H9 (cell line): ENCODE measurements at regions not wholly inside any gene's neighbourhood (a gene's known extent, or its start where the extent isn't known, plus 50 kb on each side); places are given as distances from the start of the nearest gene placed in this dataset.

Experiments
- DNase-seq: peaks from one replicate; pipeline ENCODE4 v3.0.0-alpha.2; 2017
- H2AFZ ChIP-seq: one replicate; pipeline ENCODE4 v1.6.1; 2013; ENCODE audit warnings: mild to moderate bottlenecking, low read length, control low read depth, moderate library complexity
- H2AK5ac ChIP-seq: 2 replicates; pipeline ENCODE4 v1.6.1; 2013; ENCODE audit warnings: low read length, control low read depth, mixed read lengths; ENCODE audit not compliant: insufficient read length
- H2BK120ac ChIP-seq: one replicate; pipeline ENCODE4 v1.6.1; 2013; ENCODE audit warnings: low read depth, mild to moderate bottlenecking, low read length, control low read depth, inconsistent platforms; ENCODE audit not compliant: poor library complexity, severe bottlenecking
- H2BK12ac ChIP-seq: 2 replicates; pipeline ENCODE4 v1.6.1; 2013; ENCODE audit warnings: low read length, control low read depth, mixed read lengths, low read depth; ENCODE audit not compliant: insufficient read length
- H2BK15ac ChIP-seq: 2 replicates; pipeline ENCODE4 v1.6.1; 2013; ENCODE audit warnings: low read depth, low read length, control low read depth
- H2BK20ac ChIP-seq: one replicate; pipeline ENCODE4 v1.6.1; 2013; ENCODE audit warnings: low read depth, mild to moderate bottlenecking, low read length, control low read depth, inconsistent platforms; ENCODE audit not compliant: poor library complexity, severe bottlenecking
- H2BK5ac ChIP-seq: 2 replicates; pipeline ENCODE4 v1.6.1; 2013; ENCODE audit warnings: low read length, control low read depth, mixed read lengths; ENCODE audit not compliant: insufficient read length
- H3K14ac ChIP-seq: 2 replicates; pipeline ENCODE4 v1.6.1; 2013; ENCODE audit warnings: low read length, control low read depth; ENCODE audit not compliant: insufficient read depth
- H3K18ac ChIP-seq: 2 replicates; pipeline ENCODE4 v1.6.1; 2013; ENCODE audit warnings: low read depth, mild to moderate bottlenecking, mixed read lengths, low read length, control low read depth; ENCODE audit not compliant: insufficient read length
- H3K23ac ChIP-seq: 2 replicates; pipeline ENCODE4 v1.6.1; 2013; ENCODE audit warnings: low read length, control low read depth, mixed read lengths, low read depth; ENCODE audit not compliant: insufficient read length
- H3K23me2 ChIP-seq: 2 replicates; pipeline ENCODE4 v1.6.1; 2013; ENCODE audit warnings: low read depth, mild to moderate bottlenecking, mixed read lengths, low read length, control low read depth; ENCODE audit not compliant: insufficient read length, poor library complexity, severe bottlenecking
- H3K27ac ChIP-seq: 2 replicates; pipeline ENCODE4 v1.5.1; 2013; ENCODE audit warnings: low read length, control low read depth, mixed read lengths, low read depth; ENCODE audit not compliant: insufficient read length
- H3K27me3 ChIP-seq: 2 replicates; pipeline ENCODE4 v1.6.1; 2013; ENCODE audit warnings: low read length, control low read depth, inconsistent platforms; ENCODE audit not compliant: insufficient read depth
- H3K4ac ChIP-seq: 2 replicates; pipeline ENCODE4 v1.6.1; 2013; ENCODE audit warnings: low read depth, mild to moderate bottlenecking, control low read depth, inconsistent platforms, low read length, moderate library complexity
- H3K4me1 ChIP-seq: 2 replicates; pipeline ENCODE4 v1.6.1; 2013; ENCODE audit warnings: low read length, control low read depth, inconsistent platforms; ENCODE audit not compliant: insufficient read depth
- H3K4me2 ChIP-seq: 2 replicates; pipeline ENCODE4 v1.6.1; 2013; ENCODE audit warnings: low read length, control low read depth, mixed read lengths; ENCODE audit not compliant: insufficient read length, insufficient read depth
- H3K56ac ChIP-seq: 2 replicates; pipeline ENCODE4 v1.6.1; 2013; ENCODE audit warnings: low read depth, mild to moderate bottlenecking, mixed read lengths, low read length, control low read depth; ENCODE audit not compliant: insufficient read length
- H3K79me1 ChIP-seq: 2 replicates; pipeline ENCODE4 v1.6.1; 2013; ENCODE audit warnings: low read depth, mild to moderate bottlenecking, moderate library complexity, low read length, control low read depth, inconsistent platforms; ENCODE audit not compliant: insufficient read depth, poor library complexity, severe bottlenecking
- H3K79me2 ChIP-seq: 2 replicates; pipeline ENCODE4 v1.6.1; 2013; ENCODE audit warnings: low read length, control low read depth, inconsistent platforms; ENCODE audit not compliant: insufficient read depth
- H3K9ac ChIP-seq: 2 replicates; pipeline ENCODE4 v1.6.1; 2013; ENCODE audit warnings: low read length, control low read depth, mixed read lengths; ENCODE audit not compliant: insufficient read length; ENCODE audit errors: extremely low read depth
- H3K9me3 ChIP-seq: one replicate; pipeline ENCODE4 v1.6.1; 2013; ENCODE audit warnings: low read depth, low read length, inconsistent platforms; ENCODE audit not compliant: control insufficient read depth
- H3T11ph ChIP-seq: one replicate; pipeline ENCODE4 v1.6.1; 2013; ENCODE audit warnings: mild to moderate bottlenecking, low read length, control low read depth, inconsistent platforms
- H4K20me1 ChIP-seq: one replicate; pipeline ENCODE4 v1.6.1; 2013; ENCODE audit not compliant: control insufficient read depth, insufficient read length, insufficient read depth
- H4K5ac ChIP-seq: 2 replicates; pipeline ENCODE4 v1.6.1; 2013; ENCODE audit warnings: low read depth, mild to moderate bottlenecking, mixed read lengths, low read length, control low read depth; ENCODE audit not compliant: insufficient read length
- H4K8ac ChIP-seq: replicated peaks from 2 replicates; pipeline ENCODE4 v1.6.1; 2013; ENCODE audit warnings: low read length, control low read depth, mixed read lengths, low read depth; ENCODE audit not compliant: insufficient read length
- H4K91ac ChIP-seq: 2 replicates; pipeline ENCODE4 v1.6.1; 2013; ENCODE audit warnings: low read depth, mild to moderate bottlenecking, moderate library complexity, mixed read lengths, low read length, control low read depth; ENCODE audit not compliant: insufficient read length
- H3K27ac Mint-ChIP-seq, 3 experiments: 2 replicates in 2 of 3; 3 replicates in 1 of 3; pipeline ENCODE4 v1.8.0; 2020 to 2021; ENCODE audit warnings: mixed read lengths in 3 of 3, mild to moderate bottlenecking in 1 of 3, moderate library complexity in 1 of 3
- H3K27me3 Mint-ChIP-seq: 2 replicates; pipeline ENCODE4 v1.8.0; 2021; ENCODE audit warnings: low read depth, mild to moderate bottlenecking, moderate library complexity, mixed read lengths
- H3K36me3 Mint-ChIP-seq, 3 experiments: 2 replicates in 2 of 3; 3 replicates in 1 of 3; pipeline ENCODE4 v1.8.0; 2020 to 2021; ENCODE audit warnings: low read depth in 3 of 3, mixed read lengths in 3 of 3; ENCODE audit not compliant: insufficient read depth in 1 of 3
- H3K4me1 Mint-ChIP-seq, 2 experiments: 2 replicates each; pipeline ENCODE4 v1.8.0; 2020; ENCODE audit warnings: mixed read lengths in 2 of 2
- H3K4me3 Mint-ChIP-seq, 2 experiments: 2 replicates in 1 of 2; 3 replicates in 1 of 2; pipeline ENCODE4 v1.8.0; 2020 to 2021; ENCODE audit warnings: mild to moderate bottlenecking in 2 of 2, mixed read lengths in 2 of 2, moderate library complexity in 1 of 2
- H3K9me3 Mint-ChIP-seq, 2 experiments: 2 replicates in 1 of 2; 3 replicates in 1 of 2; pipeline ENCODE4 v1.8.0; 2020; ENCODE audit warnings: mild to moderate bottlenecking in 2 of 2, mixed read lengths in 2 of 2, moderate library complexity in 1 of 2
- WGBS: extraction: QIAGEN DNeasy Blood & Tissue Kit; methylation state at CpG from one replicate; pipeline ENCODE4 v1.1.7; 2013; ENCODE audit warnings: missing lambda C conversion rate, low lambda C conversion rate, mixed read lengths; ENCODE audit not compliant: insufficient read length; ENCODE audit errors: extremely low coverage; 5-methylcytosine and 5-hydroxymethylcytosine counted together
- TF ChIP-seq, protein P1 (sequence below): fragments of 200-600 bp; sonication (generic); conservative IDR thresholded peaks from 3 replicates; pipeline ENCODE4 v1.8.0; 2021; ENCODE audit warnings: antibody characterized with exemption, mild to moderate bottlenecking

DNA sequence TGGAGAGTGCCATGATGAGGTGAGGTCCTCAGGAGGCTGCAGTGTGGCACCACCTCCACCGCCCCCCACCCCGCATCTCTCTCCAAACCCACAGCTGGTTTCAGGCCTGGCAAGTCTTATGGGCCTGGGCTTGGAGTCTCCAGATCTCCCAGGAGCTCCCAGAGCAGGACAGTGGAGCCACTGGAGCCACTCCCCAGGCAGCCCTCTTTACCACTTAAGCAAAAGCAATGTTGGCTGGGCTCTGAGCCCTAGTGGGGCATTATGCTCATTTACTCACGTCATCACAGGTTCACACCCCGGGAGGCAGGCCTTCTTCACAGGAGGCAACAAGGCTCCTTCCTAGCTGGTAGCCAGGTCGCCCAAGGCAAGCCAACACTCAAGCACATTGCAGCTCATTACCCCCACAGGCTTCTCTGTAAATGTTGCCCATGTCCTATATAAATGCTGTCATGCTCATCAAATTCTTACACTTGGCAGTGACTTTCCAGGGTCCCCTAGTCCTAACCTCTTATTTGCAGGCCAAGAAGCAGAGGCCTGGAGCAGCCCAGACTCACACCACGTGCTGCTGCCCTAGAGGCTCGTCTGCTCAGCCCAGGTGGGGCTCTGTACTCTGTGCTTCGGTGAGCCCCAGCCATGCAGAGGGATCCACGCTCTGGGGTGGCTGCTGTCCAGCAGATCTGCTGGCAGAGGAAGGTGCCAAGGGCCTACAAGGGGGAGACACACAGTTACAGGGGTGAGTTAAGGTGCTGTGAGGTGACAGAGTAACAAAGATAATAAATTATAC, 459.3 kb downstream of the MATN1 start:
- no peak overlapping the region for H3K4ac ChIP-seq
- DNase-seq: no peak
- Mint-ChIP-seq H3K4me3 (no peak overlapping the region), H3K27ac (no peak overlapping the region), H3K4me1 (peaks cover 5 to 6% of the 10 kb centered on the region in 2 experiments), H3K27me3 (peaks cover 1% of the 10 kb centered on the region), H3K9me3 (no peaks in the 10 kb centered on the region; a peak in 1 of 5 replicates), H3K36me3 (no peaks in the 10 kb centered on the region)
- no peak overlapping the region for H3K56ac ChIP-seq
- no peak overlapping the region for H3K4me2 ChIP-seq
- no peaks in the 10 kb centered on the region for H3K9me3 ChIP-seq
- H4K5ac ChIP-seq: no peak overlapping the region
- no peak overlapping the region for H2BK5ac ChIP-seq
- WGBS: no CpG with 5 or more reads among the region's 9 CpGs
- H3K79me2 ChIP-seq: no peaks in the 10 kb centered on the region
- no peak overlapping the region for H2AFZ ChIP-seq
- no peak overlapping the region for H3K23ac ChIP-seq
- no peak overlapping the region for H4K8ac ChIP-seq
- H3K27me3 ChIP-seq: no peaks in the 10 kb centered on the region
- TF ChIP-seq, protein P1, sequence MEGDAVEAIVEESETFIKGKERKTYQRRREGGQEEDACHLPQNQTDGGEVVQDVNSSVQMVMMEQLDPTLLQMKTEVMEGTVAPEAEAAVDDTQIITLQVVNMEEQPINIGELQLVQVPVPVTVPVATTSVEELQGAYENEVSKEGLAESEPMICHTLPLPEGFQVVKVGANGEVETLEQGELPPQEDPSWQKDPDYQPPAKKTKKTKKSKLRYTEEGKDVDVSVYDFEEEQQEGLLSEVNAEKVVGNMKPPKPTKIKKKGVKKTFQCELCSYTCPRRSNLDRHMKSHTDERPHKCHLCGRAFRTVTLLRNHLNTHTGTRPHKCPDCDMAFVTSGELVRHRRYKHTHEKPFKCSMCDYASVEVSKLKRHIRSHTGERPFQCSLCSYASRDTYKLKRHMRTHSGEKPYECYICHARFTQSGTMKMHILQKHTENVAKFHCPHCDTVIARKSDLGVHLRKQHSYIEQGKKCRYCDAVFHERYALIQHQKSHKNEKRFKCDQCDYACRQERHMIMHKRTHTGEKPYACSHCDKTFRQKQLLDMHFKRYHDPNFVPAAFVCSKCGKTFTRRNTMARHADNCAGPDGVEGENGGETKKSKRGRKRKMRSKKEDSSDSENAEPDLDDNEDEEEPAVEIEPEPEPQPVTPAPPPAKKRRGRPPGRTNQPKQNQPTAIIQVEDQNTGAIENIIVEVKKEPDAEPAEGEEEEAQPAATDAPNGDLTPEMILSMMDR: no peak
- no peak overlapping the region for H2BK12ac ChIP-seq
- H4K91ac ChIP-seq: no peak overlapping the region
- no peaks in the 10 kb centered on the region for H3K79me1 ChIP-seq
- no peak overlapping the region for H2AK5ac ChIP-seq
- H3K27ac ChIP-seq: no peak overlapping the region
- H2BK20ac ChIP-seq: no peak overlapping the region
- no peak overlapping the region for H3K9ac ChIP-seq
- no peak overlapping the region for H3T11ph ChIP-seq
- no peak overlapping the region for H2BK15ac ChIP-seq
- no peaks in the 10 kb centered on the region for H4K20me1 ChIP-seq
- no peaks in the 10 kb centered on the region for H3K23me2 ChIP-seq
- H3K14ac ChIP-seq: no peak overlapping the region
- H3K4me1 ChIP-seq: no peaks in the 10 kb centered on the region
- no peak overlapping the region for H3K18ac ChIP-seq
- H2BK120ac ChIP-seq: no peak overlapping the region
